ENCODE measurements at regions not wholly inside any gene's neighbourhood (a gene's known extent, or its start where the extent isn't known, plus 50 kb on each side); places are given as distances from the start of the nearest gene placed in this dataset.
"Not testable (repeated sequence)": the region's sequence is repeated elsewhere in the genome, so short reads cannot be mapped to it uniquely, and the experiment has no call there.

- Histone ChIP-seq H3K27ac (no peak overlapping the region), H3K4me3 (no peak overlapping the region), H3K36me3 (no peaks in the 10 kb centered on the region), H3K9me3 (no peaks in the 10 kb centered on the region), H3K27me3 (replicated peaks; ENCODE audit: insufficient read depth) (no peaks in the 10 kb centered on the region), H3K4me1 (replicated peaks) (no peaks in the 10 kb centered on the region)
- WGBS = 85% methylated on average over 2 of the region's 2 CpGs
- no peak for DNase-seq (ENCODE audit: low spot score)
- TF ChIP-seq POLR2A (IDR thresholded peaks at IDR 0.05) (no peak), POLR2AphosphoS5 (IDR thresholded peaks at IDR 0.05) (no peak), CTCF (IDR thresholded peaks at IDR 0.05) (no peak)
- intact Hi-C loops (cut with DNase I) = no loop called here
Observed at GRCh38 chr6:8301502-8301901, 133.8 kb downstream of the SLC35B3 start.

- no peak for TF ChIP-seq POLR2AphosphoS5 (IDR thresholded peaks at IDR 0.05)
- H3K36me3 ChIP-seq = no peaks in the 10 kb centered on the region
- no peak overlapping the region for H3K4me3 ChIP-seq
- H3K27ac ChIP-seq = no peak overlapping the region
- H3K4me1 ChIP-seq (replicated peaks) = no peaks in the 10 kb centered on the region
- no peaks in the 10 kb centered on the region for H3K27me3 ChIP-seq (replicated peaks; ENCODE audit: insufficient read depth)
- no peaks in the 10 kb centered on the region for H3K9me3 ChIP-seq
- intact Hi-C loops (cut with DNase I) = no loop called here
- 86% methylated on average over 4 of the region's 4 CpGs for WGBS
- no peak for DNase-seq (ENCODE audit: low spot score)
Observed at GRCh38 chr6:8299034-8299433, 136.3 kb downstream of the SLC35B3 start.

- WGBS = 96% methylated on average over 4 of the region's 4 CpGs
- intact Hi-C loops (cut with DNase I); H3K36me3 ChIP-seq; H3K4me3 ChIP-seq; DNase-seq (ENCODE audit: low spot score); H3K27me3 ChIP-seq (replicated peaks; ENCODE audit: insufficient read depth); H3K4me1 ChIP-seq (replicated peaks); H3K27ac ChIP-seq; H3K9me3 ChIP-seq: not testable (repeated sequence)
Observed at GRCh38 chr6:8282946-8283345, 152.4 kb downstream of the SLC35B3 start.

GRCh38 chr6:8282380-8282779 is 153.0 kb downstream of the SLC35B3 start:
- intact Hi-C loops (cut with DNase I) = no loop called here
- no peak overlapping the region for H3K4me3 ChIP-seq
- H3K27ac ChIP-seq = no peak overlapping the region
- no peaks in the 10 kb centered on the region for H3K36me3 ChIP-seq
- no peaks in the 10 kb centered on the region for H3K9me3 ChIP-seq
- TF ChIP-seq POLR2A (IDR thresholded peaks at IDR 0.05) (no peak), POLR2AphosphoS5 (IDR thresholded peaks at IDR 0.05) (no peak), CTCF (IDR thresholded peaks at IDR 0.05) (no peak)
- WGBS = 97% methylated on average over 39 of the region's 39 CpGs
- no peaks in the 10 kb centered on the region for H3K27me3 ChIP-seq (replicated peaks; ENCODE audit: insufficient read depth)
- no peak for DNase-seq (ENCODE audit: low spot score)
- no peaks in the 10 kb centered on the region for H3K4me1 ChIP-seq (replicated peaks)

GRCh38 chr6:8279041-8279805 is 156.1 kb downstream of the SLC35B3 start:
- Histone ChIP-seq H3K4me1 (replicated peaks) (no peaks in the 10 kb centered on the region), H3K4me3 (no peak overlapping the region), H3K9me3 (no peaks in the 10 kb centered on the region), H3K27me3 (replicated peaks; ENCODE audit: insufficient read depth) (no peaks in the 10 kb centered on the region), H3K36me3 (no peaks in the 10 kb centered on the region), H3K27ac (no peak overlapping the region)
- DNase-seq (ENCODE audit: low spot score) = no peak
- 37% methylated on average over 15 of the region's 15 CpGs for WGBS
- intact Hi-C loops (cut with DNase I) = no loop called here
- TF ChIP-seq POLR2AphosphoS5 (IDR thresholded peaks at IDR 0.05) = no peak
- no peak for TF ChIP-seq POLR2A (IDR thresholded peaks at IDR 0.05)
- no peak for TF ChIP-seq CTCF (IDR thresholded peaks at IDR 0.05)

GRCh38 chr6:8278562-8278961 is 156.8 kb downstream of the SLC35B3 start:
- no peaks in the 10 kb centered on the region for H3K4me1 ChIP-seq (replicated peaks)
- no peaks in the 10 kb centered on the region for H3K9me3 ChIP-seq
- TF ChIP-seq CTCF (IDR thresholded peaks at IDR 0.05) (no peak), POLR2A (IDR thresholded peaks at IDR 0.05) (no peak), POLR2AphosphoS5 (IDR thresholded peaks at IDR 0.05) (no peak)
- no peak for DNase-seq (ENCODE audit: low spot score)
- no peaks in the 10 kb centered on the region for H3K36me3 ChIP-seq
- H3K27me3 ChIP-seq (replicated peaks; ENCODE audit: insufficient read depth) = no peaks in the 10 kb centered on the region
- WGBS = 39% methylated on average over 8 of the region's 8 CpGs
- intact Hi-C loops (cut with DNase I) = no loop called here
- H3K27ac ChIP-seq = no peak overlapping the region
- no peak overlapping the region for H3K4me3 ChIP-seq

Measured in prostate gland (tissue), 2 donors.